Testis (tissue), 2 donors: ENCODE measurements at regions not wholly inside any gene's neighbourhood (a gene's known extent, or its start where the extent isn't known, plus 50 kb on each side); places are given as distances from the start of the nearest gene placed in this dataset.

Source experiments
- DNase-seq: peaks from one replicate; pipeline ENCODE4 v3.0.0-alpha.2; 2019
- H3K27ac ChIP-seq, 2 donors: fragments of 200-600 bp; sonication (generic); one replicate each; pipeline ENCODE4 v1.5.1; 2019
- H3K27me3 ChIP-seq: fragments of 200-600 bp; sonication (generic); one replicate; pipeline ENCODE4 v1.5.1; 2019
- H3K36me3 ChIP-seq: fragments of 200-600 bp; sonication (generic); one replicate; pipeline ENCODE4 v1.5.1; 2017; ENCODE audit warnings: low read depth; ENCODE audit errors: missing control alignments
- H3K4me1 ChIP-seq: fragments of 200-600 bp; sonication (generic); one replicate; pipeline ENCODE4 v1.5.1; 2019
- H3K4me3 ChIP-seq, 2 donors: fragments of 200-600 bp; sonication (generic); one replicate each; pipeline ENCODE4 v1.5.1; 2017 to 2019
- H3K9me3 ChIP-seq: fragments of 200-600 bp; sonication (generic); one replicate; pipeline ENCODE4 v1.5.1; 2017
- POLR2A ChIP-seq: fragments of 450-650 bp; IDR thresholded peaks from one replicate; pipeline ENCODE4 v1.6.1; 2017; ENCODE audit warnings: antibody characterized with exemption, mild to moderate bottlenecking, moderate library complexity
- WGBS, 2 donors: methylation state at CpG; one replicate each; pipeline ENCODE4 v1.1.5; 2018; 5-methylcytosine and 5-hydroxymethylcytosine counted together
- intact Hi-C: fragments of 100-400 bp; cut with DNase I; formaldehyde crosslinking; loops from one replicate; pipeline ENCODE4 v1.15.1; 2023; ENCODE audit warnings: low total_unique reads
- TF ChIP-seq, protein P1 (sequence below), 3 experiments: fragments of 450-650 bp in 2 of 3; fragments of 200-600 bp in 1 of 3; sonication (generic) in 1 of 3; IDR thresholded peaks; one replicate each; pipeline ENCODE4 v1.5.1; 2016 to 2019; ENCODE audit warnings: antibody characterized with exemption in 3 of 3, mild to moderate bottlenecking in 2 of 3, moderate library complexity in 1 of 3

DNA sequence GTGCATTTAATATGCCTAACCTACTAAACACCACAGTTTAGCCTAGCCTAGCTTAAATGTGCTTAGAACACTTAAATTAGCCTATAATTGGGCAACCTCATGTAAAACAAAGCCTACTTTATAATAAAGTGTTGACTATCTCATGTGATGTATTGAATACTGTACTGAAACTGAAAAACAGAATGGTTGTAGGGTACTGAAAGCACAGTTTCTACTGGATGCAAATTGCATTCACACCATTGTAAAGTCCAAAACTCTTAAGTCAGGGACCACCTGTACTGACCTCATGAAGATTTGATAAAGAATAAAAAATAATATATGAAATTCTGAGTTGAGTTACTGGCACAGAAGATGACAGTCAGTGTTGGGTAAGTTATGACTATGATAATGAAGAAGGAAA, 625.4 kb upstream of the SOX9 start:
- intact Hi-C loops = no loop called here
- Histone ChIP-seq H3K36me3 (no peaks in the 10 kb centered on the region), H3K4me3 (no peak overlapping the region), H3K9me3 (no peaks in the 10 kb centered on the region), H3K4me1 (no peaks in the 10 kb centered on the region), H3K27me3 (no peaks in the 10 kb centered on the region), H3K27ac (no peak overlapping the region)
- no peak for DNase-seq
- TF ChIP-seq, protein P1, sequence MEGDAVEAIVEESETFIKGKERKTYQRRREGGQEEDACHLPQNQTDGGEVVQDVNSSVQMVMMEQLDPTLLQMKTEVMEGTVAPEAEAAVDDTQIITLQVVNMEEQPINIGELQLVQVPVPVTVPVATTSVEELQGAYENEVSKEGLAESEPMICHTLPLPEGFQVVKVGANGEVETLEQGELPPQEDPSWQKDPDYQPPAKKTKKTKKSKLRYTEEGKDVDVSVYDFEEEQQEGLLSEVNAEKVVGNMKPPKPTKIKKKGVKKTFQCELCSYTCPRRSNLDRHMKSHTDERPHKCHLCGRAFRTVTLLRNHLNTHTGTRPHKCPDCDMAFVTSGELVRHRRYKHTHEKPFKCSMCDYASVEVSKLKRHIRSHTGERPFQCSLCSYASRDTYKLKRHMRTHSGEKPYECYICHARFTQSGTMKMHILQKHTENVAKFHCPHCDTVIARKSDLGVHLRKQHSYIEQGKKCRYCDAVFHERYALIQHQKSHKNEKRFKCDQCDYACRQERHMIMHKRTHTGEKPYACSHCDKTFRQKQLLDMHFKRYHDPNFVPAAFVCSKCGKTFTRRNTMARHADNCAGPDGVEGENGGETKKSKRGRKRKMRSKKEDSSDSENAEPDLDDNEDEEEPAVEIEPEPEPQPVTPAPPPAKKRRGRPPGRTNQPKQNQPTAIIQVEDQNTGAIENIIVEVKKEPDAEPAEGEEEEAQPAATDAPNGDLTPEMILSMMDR (IDR thresholded peaks at IDR 0.05) = no peak
- no peak for TF ChIP-seq POLR2A

DNA sequence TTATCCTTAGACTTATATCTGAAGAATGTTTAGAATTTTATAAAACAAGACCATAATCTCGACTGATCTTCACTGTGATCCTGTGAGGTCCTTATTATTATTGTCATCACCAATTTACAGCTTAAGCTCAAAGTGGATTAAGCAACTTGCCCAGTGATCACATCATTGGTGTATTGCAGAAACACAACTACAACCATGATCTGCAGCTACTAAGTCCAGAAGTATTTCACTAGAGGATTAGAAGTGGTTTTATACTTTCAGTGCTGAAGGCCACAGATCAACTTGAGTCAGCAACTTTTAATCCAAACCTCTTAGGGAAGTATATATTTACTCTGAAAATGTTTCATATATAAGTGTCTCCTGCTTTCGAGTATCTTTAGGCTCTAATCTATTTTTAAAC, 624.3 kb upstream of the SOX9 start:
- WGBS, 2 donors = 72 to 77% methylated on average over 2 of the region's 2 CpGs
- no peaks in the 10 kb centered on the region for H3K27me3 ChIP-seq
- intact Hi-C loops = no loop called here

DNA sequence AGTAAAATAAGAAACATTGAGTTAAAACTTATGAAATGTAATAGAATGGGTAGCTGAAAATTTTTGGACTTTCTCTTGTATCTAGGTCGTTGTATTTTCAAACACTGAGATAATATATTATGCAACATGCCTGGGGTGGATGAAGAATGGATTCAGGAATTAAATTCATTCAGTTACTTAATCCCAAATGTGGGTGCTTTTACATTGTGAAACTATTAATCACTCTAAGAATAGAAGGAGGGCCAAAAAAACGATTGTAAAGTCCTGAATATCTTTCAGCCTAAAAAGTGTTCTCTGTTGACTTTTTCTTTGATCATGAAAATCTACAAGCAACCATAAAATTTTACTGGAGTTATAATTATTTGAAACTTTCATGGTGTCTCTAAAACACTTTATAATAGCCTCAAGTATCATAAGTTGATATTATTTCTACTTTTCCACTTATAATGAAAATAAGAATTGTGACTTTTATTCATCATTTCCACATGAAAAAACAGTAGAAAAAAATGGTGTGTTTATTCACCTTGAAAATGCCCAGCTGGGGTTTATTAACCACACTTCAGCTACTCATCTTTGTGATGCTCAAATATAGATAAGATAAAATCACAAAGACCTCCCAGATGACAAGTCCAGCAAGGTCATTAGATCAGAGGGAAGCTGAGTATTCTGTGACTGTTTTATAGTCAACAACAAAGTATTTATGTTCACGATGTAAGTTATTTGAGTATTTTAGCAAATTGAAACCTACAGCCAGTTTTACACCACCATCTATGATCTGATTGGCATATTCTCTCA, 619.9 kb upstream of the SOX9 start:
- no peak overlapping the region for H3K4me3 ChIP-seq
- no peak overlapping the region for H3K27ac ChIP-seq
- no peaks in the 10 kb centered on the region for H3K4me1 ChIP-seq
- intact Hi-C loops = no loop called here
- TF ChIP-seq POLR2A = no peak
- TF ChIP-seq, protein P1 (IDR thresholded peaks at IDR 0.05) = no peak
- H3K36me3 ChIP-seq = no peaks in the 10 kb centered on the region
- no peaks in the 10 kb centered on the region for H3K27me3 ChIP-seq
- 36 to 44% methylated on average over 3 of the region's 3 CpGs for WGBS, 2 donors
- no peak for DNase-seq
- no peaks in the 10 kb centered on the region for H3K9me3 ChIP-seq

More for the DNA sequence above, 624.3 kb upstream of the SOX9 start:
- TF ChIP-seq POLR2A = no peak
- TF ChIP-seq, protein P1 (IDR thresholded peaks at IDR 0.05) = no peak
- Histone ChIP-seq H3K4me3 (no peak overlapping the region), H3K27ac (no peak overlapping the region), H3K4me1 (no peaks in the 10 kb centered on the region), H3K36me3 (no peaks in the 10 kb centered on the region), H3K9me3 (no peaks in the 10 kb centered on the region)
- no peak for DNase-seq

DNA sequence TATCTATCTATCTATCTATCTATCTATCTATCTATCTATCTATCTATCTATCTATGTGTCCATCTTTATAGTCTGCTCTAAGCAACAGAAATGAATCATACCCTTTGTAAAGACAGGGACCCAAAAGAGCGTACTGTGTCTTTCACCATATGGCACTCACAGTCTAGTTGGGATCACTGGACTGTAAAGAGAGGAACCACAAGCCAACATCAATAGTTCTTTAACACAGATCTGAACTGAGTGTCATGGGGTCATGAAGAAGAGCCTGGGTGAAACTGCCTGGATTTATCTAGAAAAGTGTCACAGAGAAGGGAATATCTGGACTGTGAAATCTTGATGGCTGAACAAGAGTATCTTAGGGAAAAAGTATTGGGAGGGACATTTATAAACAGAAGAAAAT, 619.1 kb upstream of the SOX9 start:
- WGBS, 2 donors = 92 to 97% methylated on average over 1 of the region's 1 CpG

More for the DNA sequence above, 619.1 kb upstream of the SOX9 start:
- Histone ChIP-seq H3K27me3 (no peaks in the 10 kb centered on the region), H3K36me3 (no peaks in the 10 kb centered on the region), H3K4me1 (no peaks in the 10 kb centered on the region), H3K4me3 (no peak overlapping the region), H3K9me3 (no peaks in the 10 kb centered on the region), H3K27ac (no peak overlapping the region)
- intact Hi-C loops = no loop called here
- TF ChIP-seq, protein P1 (IDR thresholded peaks at IDR 0.05) = no peak
- no peak for TF ChIP-seq POLR2A
- DNase-seq = no peak
